Prostate gland (tissue), 2 donors: ENCODE measurements at regions not wholly inside any gene's neighbourhood (a gene's known extent, or its start where the extent isn't known, plus 50 kb on each side); places are given as distances from the start of the nearest gene placed in this dataset.

Experiments used
- CTCF ChIP-seq, 4 experiments: fragments of 200-600 bp in 2 of 4; fragments of 450-650 bp in 2 of 4; sonication (generic) in 2 of 4; IDR thresholded peaks; 1 replicate in 3 of 4; 2 replicates in 1 of 4; pipeline ENCODE4 v1.5.1; 2016 to 2019; ENCODE audit warnings: antibody characterized with exemption in 4 of 4, mild to moderate bottlenecking in 2 of 4, moderate library complexity in 2 of 4
- POLR2A ChIP-seq: fragments of 450-650 bp; IDR thresholded peaks from one replicate; pipeline ENCODE4 v1.6.1; 2016; ENCODE audit warnings: antibody characterized with exemption, mild to moderate bottlenecking

- TF ChIP-seq CTCF (IDR thresholded peaks at IDR 0.05) (no peak), POLR2A (no peak)
Observed at GRCh38 chr5:17928581-17928981, 294.3 kb downstream of the TAF11L14 start.
